GM21786 (cell line): ENCODE measurements at regions not wholly inside any gene's neighbourhood (a gene's known extent, or its start where the extent isn't known, plus 50 kb on each side); places are given as distances from the start of the nearest gene placed in this dataset.

Experiments used
- ATAC-seq: cut with Tn5 transposase; IDR thresholded peaks from one replicate; pipeline ENCODE4 v1.9.1; 2021; ENCODE audit not compliant: unreplicated experiment

- ATAC-seq = no peak
Observed at GRCh38 chr21:39105836-39106235, 77.4 kb downstream of the PSMG1 start.

GRCh38 chr21:39105341-39105765 is 77.9 kb downstream of the PSMG1 start:
- ATAC-seq = no peak

- ATAC-seq = no peak
Observed at GRCh38 chr21:39104911-39105310, 78.3 kb downstream of the PSMG1 start.

- no peak for ATAC-seq
Observed at GRCh38 chr21:39103689-39104088, 79.6 kb downstream of the PSMG1 start.

- ATAC-seq = no peak
Observed at GRCh38 chr21:39099859-39100258, 83.4 kb downstream of the PSMG1 start.

GRCh38 chr21:39098696-39099200 is 84.5 kb downstream of the PSMG1 start:
- ATAC-seq = no peak

GRCh38 chr21:39097981-39098380 is 85.3 kb downstream of the PSMG1 start:
- no peak for ATAC-seq

GRCh38 chr21:39097335-39097861 is 85.9 kb downstream of the PSMG1 start:
- ATAC-seq = no peak

GRCh38 chr21:39096754-39097153 is 86.5 kb downstream of the PSMG1 start:
- ATAC-seq = no peak

- no peak for ATAC-seq
Observed at GRCh38 chr21:39095681-39096080, 87.6 kb downstream of the PSMG1 start.

- no peak for ATAC-seq
Observed at GRCh38 chr21:39094847-39095579, 88.2 kb downstream of the PSMG1 start.

GRCh38 chr21:39094087-39094780 is 89.0 kb downstream of the PSMG1 start:
- no peak for ATAC-seq

GRCh38 chr21:39093526-39093925 is 89.7 kb downstream of the PSMG1 start:
- ATAC-seq = no peak

- ATAC-seq = no peak
Observed at GRCh38 chr21:39088831-39089380, 94.3 kb downstream of the PSMG1 start.

- ATAC-seq = no peak
Observed at GRCh38 chr21:39088031-39088370, 95.2 kb downstream of the PSMG1 start.

- ATAC-seq = no peak
Observed at GRCh38 chr21:39087238-39088030, 95.8 kb downstream of the PSMG1 start.

GRCh38 chr21:39086547-39086946 is 96.7 kb downstream of the PSMG1 start:
- ATAC-seq = no peak

- ATAC-seq = no peak
Observed at GRCh38 chr21:39085843-39086405, 97.3 kb downstream of the PSMG1 start.

GRCh38 chr21:39084979-39085729 is 98.1 kb downstream of the PSMG1 start:
- ATAC-seq = no peak

- no peak for ATAC-seq
Observed at GRCh38 chr21:39084073-39084472, 99.2 kb downstream of the PSMG1 start.
